ENCODE measurements at regions not wholly inside any gene's neighbourhood (a gene's known extent, or its start where the extent isn't known, plus 50 kb on each side); places are given as distances from the start of the nearest gene placed in this dataset.

- TF ChIP-seq RAD21 (IDR thresholded peaks at IDR 0.05 in 1 of 2, conservative IDR thresholded peaks at IDR 0.05 in 1 of 2; ENCODE audit: low read depth in 2 of 2, low read length in 2 of 2) (peak; percentile 59 to 61), TBP (IDR thresholded peaks at IDR 0.05; ENCODE audit: low read depth, low read length) (no peak)
Observed at GRCh38 chr4:167359711-167360110, 125.4 kb upstream of the SPOCK3 start (continued).
